Loucy (cell line): ENCODE measurements at regions not wholly inside any gene's neighbourhood (a gene's known extent, or its start where the extent isn't known, plus 50 kb on each side); places are given as distances from the start of the nearest gene placed in this dataset.

Experiments used
- EZH2phosphoT487 ChIP-seq: fragments of 200-600 bp; IDR thresholded peaks from 2 replicates; pipeline ENCODE4 v1.6.1; 2018; ENCODE audit warnings: antibody characterized with exemption, mild to moderate bottlenecking, moderate library complexity, borderline replicate concordance
- TF ChIP-seq, protein P1 (sequence below): fragments of 200-600 bp; sonication (generic); conservative IDR thresholded peaks from 2 replicates; pipeline ENCODE4 v1.5.1; 2014; ENCODE audit warnings: mild to moderate bottlenecking, antibody characterized with exemption, low read length

DNA sequence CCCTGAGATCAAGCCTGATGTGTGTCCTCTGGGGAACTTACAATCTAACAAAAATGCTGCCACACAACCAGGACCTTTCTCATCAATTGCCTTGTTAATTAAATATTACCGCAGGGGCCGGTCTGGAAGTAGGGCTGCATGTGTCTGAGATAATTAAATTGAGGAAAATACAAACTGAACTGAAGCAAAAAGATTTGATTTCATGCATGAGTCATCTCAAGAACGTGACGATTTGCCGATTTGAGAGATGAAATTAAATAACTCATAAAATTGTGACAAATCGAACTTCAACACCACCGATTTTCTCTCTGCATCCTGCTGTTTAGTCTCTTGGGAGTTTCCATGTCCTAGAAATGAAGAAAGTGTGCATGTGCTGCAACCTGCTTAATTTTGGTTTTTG lies 94.6 kb upstream of the DAAM1 start:
- TF ChIP-seq, protein P1, sequence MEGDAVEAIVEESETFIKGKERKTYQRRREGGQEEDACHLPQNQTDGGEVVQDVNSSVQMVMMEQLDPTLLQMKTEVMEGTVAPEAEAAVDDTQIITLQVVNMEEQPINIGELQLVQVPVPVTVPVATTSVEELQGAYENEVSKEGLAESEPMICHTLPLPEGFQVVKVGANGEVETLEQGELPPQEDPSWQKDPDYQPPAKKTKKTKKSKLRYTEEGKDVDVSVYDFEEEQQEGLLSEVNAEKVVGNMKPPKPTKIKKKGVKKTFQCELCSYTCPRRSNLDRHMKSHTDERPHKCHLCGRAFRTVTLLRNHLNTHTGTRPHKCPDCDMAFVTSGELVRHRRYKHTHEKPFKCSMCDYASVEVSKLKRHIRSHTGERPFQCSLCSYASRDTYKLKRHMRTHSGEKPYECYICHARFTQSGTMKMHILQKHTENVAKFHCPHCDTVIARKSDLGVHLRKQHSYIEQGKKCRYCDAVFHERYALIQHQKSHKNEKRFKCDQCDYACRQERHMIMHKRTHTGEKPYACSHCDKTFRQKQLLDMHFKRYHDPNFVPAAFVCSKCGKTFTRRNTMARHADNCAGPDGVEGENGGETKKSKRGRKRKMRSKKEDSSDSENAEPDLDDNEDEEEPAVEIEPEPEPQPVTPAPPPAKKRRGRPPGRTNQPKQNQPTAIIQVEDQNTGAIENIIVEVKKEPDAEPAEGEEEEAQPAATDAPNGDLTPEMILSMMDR, result no peak
- TF ChIP-seq EZH2phosphoT487, result no peak
